Activated CD4-positive, alpha-beta T cell treated with anti-CD3 and anti-CD28 coated beads, Interleukin-2, amount 10 ng/mL, durations not matched to agents 24 days and 14 days (primary cell): ENCODE measurements at regions not wholly inside any gene's neighbourhood (a gene's known extent, or its start where the extent isn't known, plus 50 kb on each side); places are given as distances from the start of the nearest gene placed in this dataset.
"Not testable (repeated sequence)": the region's sequence is repeated elsewhere in the genome, so short reads cannot be mapped to it uniquely, and the experiment has no call there.

Experiments used
- DNase-seq: peaks from one replicate; pipeline ENCODE4 v3.0.0; 2022
- H3K27ac Mint-ChIP-seq: one replicate; pipeline ENCODE4 v1.8.0; 2022; ENCODE audit warnings: mild to moderate bottlenecking, mixed read lengths
- H3K27me3 Mint-ChIP-seq: one replicate; pipeline ENCODE4 v1.8.0; 2022; ENCODE audit warnings: mixed read lengths
- H3K36me3 Mint-ChIP-seq: one replicate; pipeline ENCODE4 v1.8.0; 2022; ENCODE audit warnings: low read depth, mild to moderate bottlenecking, mixed read lengths
- H3K4me1 Mint-ChIP-seq: one replicate; pipeline ENCODE4 v1.8.0; 2021; ENCODE audit warnings: mixed read lengths
- H3K4me3 Mint-ChIP-seq: one replicate; pipeline ENCODE4 v1.8.0; 2022; ENCODE audit warnings: mild to moderate bottlenecking, moderate library complexity, mixed read lengths
- H3K9me3 Mint-ChIP-seq: one replicate; pipeline ENCODE4 v1.8.0; 2021; ENCODE audit warnings: mixed read lengths
- intact Hi-C: fragments of 100-400 bp; cut with micrococcal nuclease; formaldehyde crosslinking; loops from one replicate; pipeline ENCODE4 v1.15.1; 2023

DNA sequence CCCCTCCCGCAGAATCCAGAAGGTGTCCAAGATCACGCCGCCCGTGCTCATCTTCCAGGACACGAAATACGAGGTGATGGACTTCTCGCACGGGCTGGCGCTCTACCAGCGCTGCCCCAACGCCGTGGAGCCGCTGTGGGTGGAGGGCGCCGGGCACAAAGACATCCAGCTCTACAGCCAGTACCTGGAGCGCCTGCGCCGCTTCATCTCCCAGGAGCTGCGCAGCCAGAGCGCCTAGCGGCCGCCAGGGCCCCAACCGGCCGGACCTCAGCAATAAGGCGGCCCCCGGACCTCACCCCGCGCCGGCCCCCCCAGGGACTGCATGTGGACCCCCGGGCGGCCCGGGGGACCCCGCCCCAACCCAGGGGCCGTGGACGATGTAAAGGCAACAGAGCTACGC, 50.5 kb upstream of the TP53TG3D start:
- H3K27me3 Mint-ChIP-seq, H3K4me1 Mint-ChIP-seq, H3K9me3 Mint-ChIP-seq: not testable (repeated sequence)

More for the DNA sequence above, 50.5 kb upstream of the TP53TG3D start:
- H3K4me3 Mint-ChIP-seq, H3K36me3 Mint-ChIP-seq, intact Hi-C loops, H3K27ac Mint-ChIP-seq, DNase-seq: not testable (repeated sequence)
